ENCODE measurements at regions not wholly inside any gene's neighbourhood (a gene's known extent, or its start where the extent isn't known, plus 50 kb on each side); places are given as distances from the start of the nearest gene placed in this dataset.

- Histone ChIP-seq H2AK5ac (ENCODE audit: low read length, severe bottlenecking) (no peak overlapping the region), H3K9me3 (ENCODE audit: control insufficient read depth, low read length) (no peaks in the 10 kb centered on the region), H2BK5ac (ENCODE audit: low read depth, low read length, poor library complexity, severe bottlenecking) (no peak overlapping the region), H3K9ac (ENCODE audit: low read length) (no peak overlapping the region), H3K4me1 (ENCODE audit: control insufficient read depth, insufficient read depth, low read depth, low read length) (peaks cover 1% of the 10 kb centered on the region), H3K23ac (ENCODE audit: low read length in 2 of 2) (no peak overlapping the region), H3K4ac (ENCODE audit: low read depth in 1 of 2, low read length in 2 of 2) (no peak overlapping the region), H2BK120ac (ENCODE audit: low read depth, low read length) (no peak overlapping the region), H3K79me1 (replicated peaks; ENCODE audit: low read length, poor library complexity, severe bottlenecking) (no peaks in the 10 kb centered on the region), H3K4me2 (ENCODE audit: low read length, poor library complexity, severe bottlenecking) (no peak overlapping the region), H3K27ac (ENCODE audit: low read length, poor library complexity, severe bottlenecking) (no peak overlapping the region), H3K27me3 (ENCODE audit: control insufficient read depth in 1 of 2, insufficient read depth in 1 of 2, low read length in 2 of 2) (peaks cover 0 to 17% of the 10 kb centered on the region in 2 experiments), H2BK12ac (ENCODE audit: low read length in 2 of 2) (no peak overlapping the region), H4K8ac (ENCODE audit: low read length) (no peak overlapping the region), H2BK15ac (ENCODE audit: low read depth, poor library complexity, severe bottlenecking) (no peak overlapping the region), H3K4me3 (ENCODE audit: insufficient read depth in 1 of 2, low read depth in 1 of 2, low read length in 2 of 2) (no peak overlapping the region), H4K91ac (ENCODE audit: low read length) (no peak overlapping the region), H3K18ac (ENCODE audit: low read depth in 1 of 2, low read length in 2 of 2) (no peak overlapping the region), H3K36me3 (ENCODE audit: control insufficient read depth in 1 of 2, insufficient read depth in 2 of 2, low read depth in 1 of 2, low read length in 2 of 2) (no peaks in the 10 kb centered on the region), H2AFZ (ENCODE audit: low read depth, low read length) (no peak overlapping the region), H3K14ac (ENCODE audit: low read length in 2 of 2) (no peak overlapping the region)
- no peak for DNase-seq
- WGBS, result 91% methylated on average over 11 of the region's 12 CpGs
Observed at GRCh38 chr13:40457929-40458719, 208.3 kb downstream of the FOXO1 start.

GRCh38 chr13:40458720-40458990, 207.8 kb downstream of the FOXO1 start:
- no peak overlapping the region for H2BK5ac ChIP-seq (ENCODE audit: low read depth, low read length, poor library complexity, severe bottlenecking)
- no peaks in the 10 kb centered on the region for H3K9me3 ChIP-seq (ENCODE audit: control insufficient read depth, low read length)
- H3K27me3 ChIP-seq (ENCODE audit: control insufficient read depth in 1 of 2, insufficient read depth in 1 of 2, low read length in 2 of 2), result peaks cover 0 to 17% of the 10 kb centered on the region in 2 experiments
- no peak overlapping the region for H3K14ac ChIP-seq (ENCODE audit: low read length in 2 of 2)
- no peak overlapping the region for H3K27ac ChIP-seq (ENCODE audit: low read length, poor library complexity, severe bottlenecking)
- H3K79me1 ChIP-seq (replicated peaks; ENCODE audit: low read length, poor library complexity, severe bottlenecking), result no peaks in the 10 kb centered on the region
- no peak overlapping the region for H3K4me2 ChIP-seq (ENCODE audit: low read length, poor library complexity, severe bottlenecking)
- DNase-seq, result no peak
- H2AK5ac ChIP-seq (ENCODE audit: low read length, severe bottlenecking), result no peak overlapping the region
- 90% methylated on average over 7 of the region's 7 CpGs for WGBS
- no peak overlapping the region for H2BK120ac ChIP-seq (ENCODE audit: low read depth, low read length)
- no peak overlapping the region for H3K9ac ChIP-seq (ENCODE audit: low read length)
- H2BK15ac ChIP-seq (ENCODE audit: low read depth, poor library complexity, severe bottlenecking), result no peak overlapping the region
- no peaks in the 10 kb centered on the region for H3K36me3 ChIP-seq (ENCODE audit: control insufficient read depth in 1 of 2, insufficient read depth in 2 of 2, low read depth in 1 of 2, low read length in 2 of 2)
- H4K91ac ChIP-seq (ENCODE audit: low read length), result no peak overlapping the region
- H4K8ac ChIP-seq (ENCODE audit: low read length), result no peak overlapping the region
- H3K4me1 ChIP-seq (ENCODE audit: control insufficient read depth, insufficient read depth, low read depth, low read length), result peaks cover 1% of the 10 kb centered on the region
- no peak overlapping the region for H3K18ac ChIP-seq (ENCODE audit: low read depth in 1 of 2, low read length in 2 of 2)
- H3K23ac ChIP-seq (ENCODE audit: low read length in 2 of 2), result no peak overlapping the region
- no peak overlapping the region for H2BK12ac ChIP-seq (ENCODE audit: low read length in 2 of 2)
- no peak overlapping the region for H2AFZ ChIP-seq (ENCODE audit: low read depth, low read length)
- no peak overlapping the region for H3K4me3 ChIP-seq (ENCODE audit: insufficient read depth in 1 of 2, low read depth in 1 of 2, low read length in 2 of 2)
- H3K4ac ChIP-seq (ENCODE audit: low read depth in 1 of 2, low read length in 2 of 2), result no peak overlapping the region

GRCh38 chr13:40460116-40460515, 206.3 kb downstream of the FOXO1 start:
- no peak overlapping the region for H2BK12ac ChIP-seq (ENCODE audit: low read length in 2 of 2)
- H2AFZ ChIP-seq (ENCODE audit: low read depth, low read length), result no peak overlapping the region
- H3K4ac ChIP-seq (ENCODE audit: low read depth in 1 of 2, low read length in 2 of 2), result no peak overlapping the region
- H3K4me1 ChIP-seq (ENCODE audit: control insufficient read depth, insufficient read depth, low read depth, low read length), result peaks cover 1% of the 10 kb centered on the region
- no peak overlapping the region for H2BK5ac ChIP-seq (ENCODE audit: low read depth, low read length, poor library complexity, severe bottlenecking)
- no peak overlapping the region for H2AK5ac ChIP-seq (ENCODE audit: low read length, severe bottlenecking)
- peaks cover 0 to 17% of the 10 kb centered on the region in 2 experiments for H3K27me3 ChIP-seq (ENCODE audit: control insufficient read depth in 1 of 2, insufficient read depth in 1 of 2, low read length in 2 of 2)
- WGBS, result 87% methylated on average over 3 of the region's 3 CpGs
- no peak overlapping the region for H2BK15ac ChIP-seq (ENCODE audit: low read depth, poor library complexity, severe bottlenecking)
- H3K18ac ChIP-seq (ENCODE audit: low read depth in 1 of 2, low read length in 2 of 2), result no peak overlapping the region
- no peak overlapping the region for H3K4me3 ChIP-seq (ENCODE audit: insufficient read depth in 1 of 2, low read depth in 1 of 2, low read length in 2 of 2)
- no peak overlapping the region for H3K14ac ChIP-seq (ENCODE audit: low read length in 2 of 2)
- no peak for DNase-seq
- no peaks in the 10 kb centered on the region for H3K36me3 ChIP-seq (ENCODE audit: control insufficient read depth in 1 of 2, insufficient read depth in 2 of 2, low read depth in 1 of 2, low read length in 2 of 2)
- no peak overlapping the region for H3K4me2 ChIP-seq (ENCODE audit: low read length, poor library complexity, severe bottlenecking)
- H3K79me1 ChIP-seq (replicated peaks; ENCODE audit: low read length, poor library complexity, severe bottlenecking), result no peaks in the 10 kb centered on the region
- H3K23ac ChIP-seq (ENCODE audit: low read length in 2 of 2), result no peak overlapping the region
- no peak overlapping the region for H2BK120ac ChIP-seq (ENCODE audit: low read depth, low read length)
- H3K27ac ChIP-seq (ENCODE audit: low read length, poor library complexity, severe bottlenecking), result no peak overlapping the region
- H4K8ac ChIP-seq (ENCODE audit: low read length), result no peak overlapping the region
- H3K9me3 ChIP-seq (ENCODE audit: control insufficient read depth, low read length), result no peaks in the 10 kb centered on the region
- no peak overlapping the region for H4K91ac ChIP-seq (ENCODE audit: low read length)
- no peak overlapping the region for H3K9ac ChIP-seq (ENCODE audit: low read length)

GRCh38 chr13:40464337-40465014, 202.0 kb downstream of the FOXO1 start:
- no peaks in the 10 kb centered on the region for H3K9me3 ChIP-seq (ENCODE audit: control insufficient read depth, low read length)
- no peak overlapping the region for H3K9ac ChIP-seq (ENCODE audit: low read length)
- H2AK5ac ChIP-seq (ENCODE audit: low read length, severe bottlenecking), result no peak overlapping the region
- no peaks in the 10 kb centered on the region for H3K4me1 ChIP-seq (ENCODE audit: control insufficient read depth, insufficient read depth, low read depth, low read length)
- H3K4me3 ChIP-seq (ENCODE audit: insufficient read depth in 1 of 2, low read depth in 1 of 2, low read length in 2 of 2), result no peak overlapping the region
- no peak for DNase-seq
- H4K91ac ChIP-seq (ENCODE audit: low read length), result no peak overlapping the region
- no peak overlapping the region for H3K27ac ChIP-seq (ENCODE audit: low read length, poor library complexity, severe bottlenecking)
- no peak overlapping the region for H4K8ac ChIP-seq (ENCODE audit: low read length)
- H3K23ac ChIP-seq (ENCODE audit: low read length in 2 of 2), result no peak overlapping the region
- H3K4ac ChIP-seq (ENCODE audit: low read depth in 1 of 2, low read length in 2 of 2), result no peak overlapping the region
- no peaks in the 10 kb centered on the region for H3K79me1 ChIP-seq (replicated peaks; ENCODE audit: low read length, poor library complexity, severe bottlenecking)
- no peak overlapping the region for H3K4me2 ChIP-seq (ENCODE audit: low read length, poor library complexity, severe bottlenecking)
- H2BK15ac ChIP-seq (ENCODE audit: low read depth, poor library complexity, severe bottlenecking), result no peak overlapping the region
- no peak overlapping the region for H2BK12ac ChIP-seq (ENCODE audit: low read length in 2 of 2)
- no peak overlapping the region for H3K18ac ChIP-seq (ENCODE audit: low read depth in 1 of 2, low read length in 2 of 2)
- no peak overlapping the region for H2BK120ac ChIP-seq (ENCODE audit: low read depth, low read length)
- H2AFZ ChIP-seq (ENCODE audit: low read depth, low read length), result no peak overlapping the region
- H3K27me3 ChIP-seq (ENCODE audit: control insufficient read depth in 1 of 2, insufficient read depth in 1 of 2, low read length in 2 of 2), result no peaks in the 10 kb centered on the region
- H2BK5ac ChIP-seq (ENCODE audit: low read depth, low read length, poor library complexity, severe bottlenecking), result no peak overlapping the region
- no peak overlapping the region for H3K14ac ChIP-seq (ENCODE audit: low read length in 2 of 2)
- H3K36me3 ChIP-seq (ENCODE audit: control insufficient read depth in 1 of 2, insufficient read depth in 2 of 2, low read depth in 1 of 2, low read length in 2 of 2), result no peaks in the 10 kb centered on the region
- 93% methylated on average over 10 of the region's 12 CpGs for WGBS
